ENCODE measurements at regions not wholly inside any gene's neighbourhood (a gene's known extent, or its start where the extent isn't known, plus 50 kb on each side); places are given as distances from the start of the nearest gene placed in this dataset.

DNA sequence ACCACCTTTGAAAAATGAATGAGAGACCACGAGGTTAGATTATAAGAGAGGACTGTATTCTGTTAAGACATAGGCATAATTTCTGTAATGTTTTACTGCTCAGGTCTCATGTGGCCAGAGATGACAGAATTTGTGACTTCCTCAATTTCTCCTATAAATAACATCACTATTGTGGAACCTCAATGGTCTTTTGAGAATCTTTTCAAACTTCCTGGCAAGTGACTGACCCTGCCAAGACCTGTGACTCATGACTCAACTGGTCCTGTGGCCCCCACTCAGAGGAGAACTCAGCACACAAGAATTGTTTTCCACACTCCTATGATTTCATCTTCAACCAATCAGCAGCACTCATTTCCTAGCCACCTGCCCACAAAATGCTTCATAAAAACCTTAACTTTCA is 508.2 kb upstream of the ATP2B1 start:
- TF ChIP-seq, protein P1, sequence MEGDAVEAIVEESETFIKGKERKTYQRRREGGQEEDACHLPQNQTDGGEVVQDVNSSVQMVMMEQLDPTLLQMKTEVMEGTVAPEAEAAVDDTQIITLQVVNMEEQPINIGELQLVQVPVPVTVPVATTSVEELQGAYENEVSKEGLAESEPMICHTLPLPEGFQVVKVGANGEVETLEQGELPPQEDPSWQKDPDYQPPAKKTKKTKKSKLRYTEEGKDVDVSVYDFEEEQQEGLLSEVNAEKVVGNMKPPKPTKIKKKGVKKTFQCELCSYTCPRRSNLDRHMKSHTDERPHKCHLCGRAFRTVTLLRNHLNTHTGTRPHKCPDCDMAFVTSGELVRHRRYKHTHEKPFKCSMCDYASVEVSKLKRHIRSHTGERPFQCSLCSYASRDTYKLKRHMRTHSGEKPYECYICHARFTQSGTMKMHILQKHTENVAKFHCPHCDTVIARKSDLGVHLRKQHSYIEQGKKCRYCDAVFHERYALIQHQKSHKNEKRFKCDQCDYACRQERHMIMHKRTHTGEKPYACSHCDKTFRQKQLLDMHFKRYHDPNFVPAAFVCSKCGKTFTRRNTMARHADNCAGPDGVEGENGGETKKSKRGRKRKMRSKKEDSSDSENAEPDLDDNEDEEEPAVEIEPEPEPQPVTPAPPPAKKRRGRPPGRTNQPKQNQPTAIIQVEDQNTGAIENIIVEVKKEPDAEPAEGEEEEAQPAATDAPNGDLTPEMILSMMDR (IDR thresholded peaks at IDR 0.05): no peak
- TF ChIP-seq EP300 (IDR thresholded peaks at IDR 0.05; ENCODE audit: low read depth) (no peak), POLR2A (IDR thresholded peaks at IDR 0.05) (no peak), POLR2AphosphoS5 (IDR thresholded peaks at IDR 0.05) (no peak)

Measured in transverse colon (tissue), 4 donors.